ENCODE measurements at regions not wholly inside any gene's neighbourhood (a gene's known extent, or its start where the extent isn't known, plus 50 kb on each side); places are given as distances from the start of the nearest gene placed in this dataset.

DNA sequence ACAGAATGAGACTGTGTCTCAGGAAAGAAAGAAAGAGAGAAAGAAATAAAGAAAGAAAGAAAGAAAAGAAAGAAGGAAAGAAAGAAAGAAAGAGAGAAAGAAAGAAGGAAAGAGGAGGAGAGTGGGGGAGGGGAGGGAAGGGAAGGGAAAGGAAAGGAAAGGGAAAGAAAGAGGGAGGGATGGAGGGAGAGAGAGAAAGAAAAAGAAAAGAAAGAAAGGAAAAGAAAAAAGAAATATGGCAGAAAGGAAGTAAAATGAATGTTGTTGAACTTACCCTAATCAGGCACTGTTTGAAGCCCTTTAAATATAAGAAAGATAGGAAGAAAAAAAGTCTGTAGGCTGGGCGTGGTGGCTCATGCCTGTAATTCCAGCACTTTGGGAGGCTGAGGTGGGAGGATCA lies 276.1 kb downstream of the INSC start:
- no peaks in the 10 kb centered on the region for H3K4me1 ChIP-seq
- H3K79me2 ChIP-seq = no peaks in the 10 kb centered on the region
- no peak overlapping the region for H2AFZ ChIP-seq
- TF ChIP-seq, protein P1, sequence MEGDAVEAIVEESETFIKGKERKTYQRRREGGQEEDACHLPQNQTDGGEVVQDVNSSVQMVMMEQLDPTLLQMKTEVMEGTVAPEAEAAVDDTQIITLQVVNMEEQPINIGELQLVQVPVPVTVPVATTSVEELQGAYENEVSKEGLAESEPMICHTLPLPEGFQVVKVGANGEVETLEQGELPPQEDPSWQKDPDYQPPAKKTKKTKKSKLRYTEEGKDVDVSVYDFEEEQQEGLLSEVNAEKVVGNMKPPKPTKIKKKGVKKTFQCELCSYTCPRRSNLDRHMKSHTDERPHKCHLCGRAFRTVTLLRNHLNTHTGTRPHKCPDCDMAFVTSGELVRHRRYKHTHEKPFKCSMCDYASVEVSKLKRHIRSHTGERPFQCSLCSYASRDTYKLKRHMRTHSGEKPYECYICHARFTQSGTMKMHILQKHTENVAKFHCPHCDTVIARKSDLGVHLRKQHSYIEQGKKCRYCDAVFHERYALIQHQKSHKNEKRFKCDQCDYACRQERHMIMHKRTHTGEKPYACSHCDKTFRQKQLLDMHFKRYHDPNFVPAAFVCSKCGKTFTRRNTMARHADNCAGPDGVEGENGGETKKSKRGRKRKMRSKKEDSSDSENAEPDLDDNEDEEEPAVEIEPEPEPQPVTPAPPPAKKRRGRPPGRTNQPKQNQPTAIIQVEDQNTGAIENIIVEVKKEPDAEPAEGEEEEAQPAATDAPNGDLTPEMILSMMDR (IDR thresholded peaks at IDR 0.05) = no peak
- no peaks in the 10 kb centered on the region for H3K36me3 ChIP-seq (ENCODE audit: control insufficient read depth, insufficient read depth, low read length)
- H3K4me3 ChIP-seq (ENCODE audit: low read depth, low read length) = no peak overlapping the region
- H3K27ac ChIP-seq = no peak overlapping the region
- H3K4me2 ChIP-seq (ENCODE audit: low read length) = no peak overlapping the region
- no peaks in the 10 kb centered on the region for H3K9me3 ChIP-seq (ENCODE audit: control insufficient read depth, low read length)
- no peak overlapping the region for H3K9ac ChIP-seq
- no peaks in the 10 kb centered on the region for H3K27me3 ChIP-seq (ENCODE audit: control insufficient read depth, insufficient read depth, low read length)

DNA sequence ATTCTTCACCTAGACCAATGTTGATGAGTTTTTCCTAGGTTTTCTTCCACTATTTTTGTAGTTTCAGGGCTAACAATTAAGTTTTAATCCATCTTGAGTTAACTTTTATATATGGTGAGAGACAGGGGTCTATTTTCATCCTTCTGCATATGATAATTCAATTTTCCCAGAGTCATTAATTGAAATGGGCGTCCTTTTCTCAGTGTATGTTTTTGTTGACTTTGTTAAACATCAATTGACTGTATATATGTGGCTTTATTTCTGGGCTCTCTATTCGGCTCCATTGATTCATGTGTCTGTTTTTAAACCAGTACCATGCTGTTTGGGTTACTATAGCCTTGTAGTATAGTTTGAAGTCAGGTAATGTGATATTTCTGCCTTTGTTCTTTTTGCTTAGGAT lies 282.1 kb downstream of the INSC start:
- H3K9me3 ChIP-seq (ENCODE audit: control insufficient read depth, low read length) = no peaks in the 10 kb centered on the region
- no peak overlapping the region for H3K27ac ChIP-seq

DNA sequence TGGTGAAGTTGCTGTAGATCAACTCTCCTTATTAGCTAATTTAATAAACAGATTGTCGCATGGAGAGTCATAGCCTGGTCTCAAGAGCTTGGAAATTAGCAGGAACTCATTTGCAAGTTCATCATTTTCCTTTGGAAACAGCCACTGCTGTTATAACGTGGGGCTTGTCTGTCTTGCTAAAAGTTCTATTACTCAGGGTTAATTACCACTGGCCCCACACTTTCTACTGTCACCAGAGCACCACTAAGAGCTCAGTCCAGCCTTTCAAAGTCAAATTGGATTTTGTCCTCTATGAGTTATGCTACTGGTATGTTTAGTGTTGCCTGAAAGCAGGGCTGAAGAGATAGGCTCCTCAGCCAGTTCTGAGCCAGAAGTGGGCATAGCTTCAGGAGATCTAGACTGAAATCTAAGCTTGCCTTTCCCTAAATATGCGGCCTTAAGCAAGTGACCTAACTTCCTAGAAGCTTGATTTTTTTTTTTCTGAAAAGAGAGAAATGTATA lies 292.2 kb downstream of the INSC start:
- Histone ChIP-seq H3K27ac (no peak overlapping the region), H3K4me3 (ENCODE audit: low read depth, low read length) (no peak overlapping the region), H3K79me2 (no peaks in the 10 kb centered on the region), H3K27me3 (ENCODE audit: control insufficient read depth, insufficient read depth, low read length) (no peaks in the 10 kb centered on the region), H2AFZ (no peak overlapping the region), H3K4me2 (ENCODE audit: low read length) (no peak overlapping the region), H3K9me3 (ENCODE audit: control insufficient read depth, low read length) (no peaks in the 10 kb centered on the region), H3K36me3 (ENCODE audit: control insufficient read depth, insufficient read depth, low read length) (no peaks in the 10 kb centered on the region), H3K4me1 (no peaks in the 10 kb centered on the region), H3K9ac (no peak overlapping the region)
- TF ChIP-seq, protein P1 (IDR thresholded peaks at IDR 0.05) = no peak

More for the DNA sequence above, 282.1 kb downstream of the INSC start:
- H3K9ac ChIP-seq = no peak overlapping the region
- TF ChIP-seq, protein P1 (IDR thresholded peaks at IDR 0.05) = no peak
- H3K4me3 ChIP-seq (ENCODE audit: low read depth, low read length) = no peak overlapping the region
- no peak overlapping the region for H3K4me2 ChIP-seq (ENCODE audit: low read length)
- H3K27me3 ChIP-seq (ENCODE audit: control insufficient read depth, insufficient read depth, low read length) = no peaks in the 10 kb centered on the region
- no peaks in the 10 kb centered on the region for H3K4me1 ChIP-seq
- no peaks in the 10 kb centered on the region for H3K79me2 ChIP-seq
- no peak overlapping the region for H2AFZ ChIP-seq
- no peaks in the 10 kb centered on the region for H3K36me3 ChIP-seq (ENCODE audit: control insufficient read depth, insufficient read depth, low read length)

DNA sequence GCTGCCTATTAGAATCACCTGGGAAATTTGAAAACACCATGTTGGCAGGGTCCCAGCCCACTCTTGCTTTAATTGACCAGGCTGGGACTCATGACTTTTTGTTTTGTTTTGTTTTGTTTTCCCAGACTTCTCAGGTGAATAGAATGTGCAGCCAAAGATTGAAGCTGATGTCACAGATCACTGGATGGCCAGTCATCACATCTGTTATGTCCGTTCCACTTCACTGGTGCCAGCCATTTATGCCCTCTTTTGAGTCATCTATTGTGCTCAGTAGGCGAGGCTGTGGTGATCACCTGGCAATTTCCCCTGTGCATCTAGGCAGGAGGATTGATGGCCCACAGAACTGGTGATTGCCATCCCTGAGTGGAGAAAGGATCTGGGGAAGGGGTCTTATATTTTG lies 297.3 kb downstream of the INSC start:
- Histone ChIP-seq H3K9me3 (ENCODE audit: control insufficient read depth, low read length) (no peaks in the 10 kb centered on the region), H3K36me3 (ENCODE audit: control insufficient read depth, insufficient read depth, low read length) (no peaks in the 10 kb centered on the region), H3K4me3 (ENCODE audit: low read depth, low read length) (no peak overlapping the region), H3K27ac (no peak overlapping the region), H3K4me2 (ENCODE audit: low read length) (no peak overlapping the region), H3K79me2 (no peaks in the 10 kb centered on the region), H3K27me3 (ENCODE audit: control insufficient read depth, insufficient read depth, low read length) (no peaks in the 10 kb centered on the region), H2AFZ (no peak overlapping the region), H3K4me1 (peaks cover 5% of the 10 kb centered on the region), H3K9ac (no peak overlapping the region)
- TF ChIP-seq, protein P1 (IDR thresholded peaks at IDR 0.05) = no peak

DNA sequence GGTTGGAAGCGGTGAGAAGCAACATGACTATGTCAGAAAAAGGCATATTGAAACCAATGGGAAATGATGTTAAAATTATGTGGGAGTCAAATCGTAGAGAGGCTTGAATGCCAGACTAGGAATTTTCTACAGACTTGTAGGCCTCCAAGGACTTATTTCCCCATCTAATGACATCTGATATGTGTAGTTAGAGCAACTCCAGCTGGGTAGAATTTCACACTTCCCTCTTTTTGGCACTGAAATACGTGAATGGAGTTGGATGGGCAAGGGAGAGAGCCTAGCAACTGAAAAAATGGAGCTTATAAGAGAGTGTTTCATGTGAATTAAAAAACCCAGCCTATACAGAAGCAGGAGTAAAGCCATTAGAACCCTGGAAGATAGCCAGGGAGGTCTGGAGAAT lies 304.2 kb downstream of the INSC start:
- TF ChIP-seq, protein P1 (IDR thresholded peaks at IDR 0.05) = no peak
- Histone ChIP-seq H3K9ac (no peak overlapping the region), H2AFZ (no peak overlapping the region), H3K79me2 (no peaks in the 10 kb centered on the region), H3K9me3 (ENCODE audit: control insufficient read depth, low read length) (no peaks in the 10 kb centered on the region), H3K4me1 (peaks cover 3% of the 10 kb centered on the region), H3K27ac (no peak overlapping the region), H3K4me2 (ENCODE audit: low read length) (no peak overlapping the region), H3K27me3 (ENCODE audit: control insufficient read depth, insufficient read depth, low read length) (no peaks in the 10 kb centered on the region), H3K36me3 (ENCODE audit: control insufficient read depth, insufficient read depth, low read length) (no peaks in the 10 kb centered on the region), H3K4me3 (ENCODE audit: low read depth, low read length) (no peak overlapping the region)
